ENCODE measurements at regions not wholly inside any gene's neighbourhood (a gene's known extent, or its start where the extent isn't known, plus 50 kb on each side); places are given as distances from the start of the nearest gene placed in this dataset.

DNA sequence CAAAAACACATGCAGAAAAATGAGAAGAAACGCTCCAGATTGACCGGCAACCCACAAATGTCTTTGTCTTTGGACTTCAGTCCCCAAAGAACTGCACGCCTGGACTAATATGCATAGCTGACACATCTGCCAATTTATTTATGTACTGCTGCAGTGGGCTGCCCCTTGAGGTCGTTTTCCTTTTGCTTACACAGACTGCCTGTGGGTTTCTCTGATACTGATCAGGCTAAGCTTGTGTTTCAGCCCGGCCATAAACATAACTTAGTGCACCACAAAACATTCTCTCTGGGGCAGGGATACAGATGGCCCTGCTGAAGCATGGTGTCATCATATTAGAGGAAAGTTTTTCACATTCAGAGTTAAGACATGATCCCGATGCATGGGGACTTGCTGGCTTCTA lies 75.4 kb downstream of the NUDT12 start:
- no peaks in the 10 kb centered on the region for H3K9me3 Mint-ChIP-seq
- Histone ChIP-seq H3K27me3 (ENCODE audit: control insufficient read depth, insufficient read depth, low read length) (no peaks in the 10 kb centered on the region), H3K27ac (ENCODE audit: low read length) (no peak overlapping the region), H3K4me1 (ENCODE audit: control insufficient read depth, insufficient read depth, low read length) (no peaks in the 10 kb centered on the region), H3K36me3 (ENCODE audit: control insufficient read depth, insufficient read depth, low read length) (no peaks in the 10 kb centered on the region), H3K4me3 (ENCODE audit: low read length) (no peak overlapping the region), H3K9me3 (ENCODE audit: control insufficient read depth, insufficient read depth, low read length) (no peaks in the 10 kb centered on the region)
- H3K4me1 Mint-ChIP-seq, result peaks cover 0 to 4% of the 10 kb centered on the region in 2 donors
- no peak overlapping the region for H3K27ac Mint-ChIP-seq
- DNase-seq (no peak), ATAC-seq (no peak)
- H3K4me3 Mint-ChIP-seq, result no peak overlapping the region
- WGBS (ENCODE audit: insufficient coverage), result 50% methylated on average over 5 of the region's 6 CpGs
- H3K27me3 Mint-ChIP-seq (ENCODE audit: low read depth in 2 of 2), result no peaks in the 10 kb centered on the region
- H3K36me3 Mint-ChIP-seq, result no peaks in the 10 kb centered on the region
- intact Hi-C loops (cut with micrococcal nuclease), result no loop called here
- no peak for TF ChIP-seq CTCF (IDR thresholded peaks at IDR 0.05)

GRCh38 chr5:103486739-103487138 lies 75.8 kb downstream of the NUDT12 start:
- no peaks in the 10 kb centered on the region for H3K27me3 ChIP-seq (ENCODE audit: control insufficient read depth, insufficient read depth, low read length)
- no peak for DNase-seq
- no peak overlapping the region for H3K4me3 ChIP-seq (ENCODE audit: low read length)
- peaks cover 0 to 4% of the 10 kb centered on the region in 2 donors for H3K4me1 Mint-ChIP-seq
- H3K27ac ChIP-seq (ENCODE audit: low read length), result no peak overlapping the region
- no peaks in the 10 kb centered on the region for H3K9me3 Mint-ChIP-seq
- intact Hi-C loops (cut with micrococcal nuclease), result no loop called here
- H3K4me1 ChIP-seq (ENCODE audit: control insufficient read depth, insufficient read depth, low read length), result no peaks in the 10 kb centered on the region
- H3K9me3 ChIP-seq (ENCODE audit: control insufficient read depth, insufficient read depth, low read length), result no peaks in the 10 kb centered on the region
- no peak overlapping the region for H3K4me3 Mint-ChIP-seq
- no peaks in the 10 kb centered on the region for H3K27me3 Mint-ChIP-seq (ENCODE audit: low read depth in 2 of 2)
- no peak for ATAC-seq
- no peak overlapping the region for H3K27ac Mint-ChIP-seq
- WGBS (ENCODE audit: insufficient coverage), result 89% methylated on average over 5 of the region's 5 CpGs
- H3K36me3 Mint-ChIP-seq, result no peaks in the 10 kb centered on the region
- no peaks in the 10 kb centered on the region for H3K36me3 ChIP-seq (ENCODE audit: control insufficient read depth, insufficient read depth, low read length)
- no peak for TF ChIP-seq CTCF (IDR thresholded peaks at IDR 0.05)

GRCh38 chr5:103480246-103480645 lies 82.3 kb downstream of the NUDT12 start:
- Mint-ChIP-seq H3K27ac (no peak overlapping the region), H3K4me3 (no peak overlapping the region), H3K9me3 (no peaks in the 10 kb centered on the region), H3K4me1 (no peaks in the 10 kb centered on the region), H3K27me3 (ENCODE audit: low read depth in 2 of 2) (peaks cover 0 to 7% of the 10 kb centered on the region in 2 donors), H3K36me3 (no peaks in the 10 kb centered on the region)
- no peak for ATAC-seq
- intact Hi-C loops (cut with micrococcal nuclease), result no loop called here
- no peaks in the 10 kb centered on the region for H3K4me1 ChIP-seq (ENCODE audit: control insufficient read depth, insufficient read depth, low read length)
- no peak for TF ChIP-seq CTCF (IDR thresholded peaks at IDR 0.05)
- 92% methylated on average over 2 of the region's 3 CpGs for WGBS (ENCODE audit: insufficient coverage)
- no peak overlapping the region for H3K4me3 ChIP-seq (ENCODE audit: low read length)
- no peak for DNase-seq
- H3K9me3 ChIP-seq (ENCODE audit: control insufficient read depth, insufficient read depth, low read length), result no peaks in the 10 kb centered on the region
- no peaks in the 10 kb centered on the region for H3K36me3 ChIP-seq (ENCODE audit: control insufficient read depth, insufficient read depth, low read length)
- no peak overlapping the region for H3K27ac ChIP-seq (ENCODE audit: low read length)
- no peaks in the 10 kb centered on the region for H3K27me3 ChIP-seq (ENCODE audit: control insufficient read depth, insufficient read depth, low read length)

DNA sequence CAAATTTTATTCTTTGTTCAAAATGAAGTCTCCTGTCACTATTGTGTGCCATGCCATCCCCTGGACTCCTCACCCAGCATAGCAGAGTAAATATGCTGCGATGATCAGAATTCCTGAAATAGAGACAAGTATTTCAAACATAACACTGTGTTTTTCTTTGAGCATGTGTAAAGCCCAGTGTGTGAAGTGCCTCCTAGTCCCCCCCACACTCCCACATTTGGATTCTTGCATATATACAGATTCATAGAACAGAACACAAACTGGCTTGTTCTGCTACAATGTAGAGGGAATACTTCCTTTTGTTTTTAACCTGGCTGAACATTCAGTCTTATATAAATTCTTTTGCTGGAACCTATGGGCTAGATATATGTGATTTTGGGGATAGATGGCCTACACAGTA lies 84.9 kb downstream of the NUDT12 start:
- 100% methylated on average over 1 of the region's 1 CpG for WGBS (ENCODE audit: insufficient coverage)
- no peak for TF ChIP-seq CTCF (IDR thresholded peaks at IDR 0.05)
- Histone ChIP-seq H3K4me3 (ENCODE audit: low read length) (no peak overlapping the region), H3K36me3 (ENCODE audit: control insufficient read depth, insufficient read depth, low read length) (no peaks in the 10 kb centered on the region), H3K27me3 (ENCODE audit: control insufficient read depth, insufficient read depth, low read length) (no peaks in the 10 kb centered on the region), H3K9me3 (ENCODE audit: control insufficient read depth, insufficient read depth, low read length) (no peaks in the 10 kb centered on the region), H3K4me1 (ENCODE audit: control insufficient read depth, insufficient read depth, low read length) (no peaks in the 10 kb centered on the region), H3K27ac (ENCODE audit: low read length) (no peak overlapping the region)
- H3K4me1 Mint-ChIP-seq, result no peaks in the 10 kb centered on the region
- no peaks in the 10 kb centered on the region for H3K9me3 Mint-ChIP-seq
- intact Hi-C loops (cut with micrococcal nuclease), result no loop called here
- H3K36me3 Mint-ChIP-seq, result no peaks in the 10 kb centered on the region
- no peak overlapping the region for H3K4me3 Mint-ChIP-seq
- DNase-seq, result no peak
- ATAC-seq, result no peak
- no peak overlapping the region for H3K27ac Mint-ChIP-seq
- peaks cover 0 to 8% of the 10 kb centered on the region in 2 donors for H3K27me3 Mint-ChIP-seq (ENCODE audit: low read depth in 2 of 2)

Measured in natural killer cell (primary cell).